ENCODE measurements at regions not wholly inside any gene's neighbourhood (a gene's known extent, or its start where the extent isn't known, plus 50 kb on each side); places are given as distances from the start of the nearest gene placed in this dataset.

- Histone ChIP-seq H3K9me3 (ENCODE audit: control insufficient read depth, insufficient read depth, low read depth, low read length) (no peaks in the 10 kb centered on the region), H3K36me3 (ENCODE audit: control insufficient read depth in 2 of 2, insufficient read depth in 1 of 2, low read length in 2 of 2) (no peaks in the 10 kb centered on the region), H3K27ac (ENCODE audit: extremely low read depth, low read depth, low read length) (no peak overlapping the region), H3K4me1 (ENCODE audit: control insufficient read depth, insufficient read depth, low read length) (no peaks in the 10 kb centered on the region), H3K4me3 (ENCODE audit: low read depth, low read length) (no peak overlapping the region)
- TF ChIP-seq ZNF121 (tag by site-specific recombination; IDR thresholded peaks at IDR 0.05), result peak; percentile 48; the same call in 1 of the 2 replicates
- no peak for TF ChIP-seq KLF10 (tag by site-specific recombination; IDR thresholded peaks at IDR 0.05)
- TF ChIP-seq WT1 (tag by site-specific recombination; IDR thresholded peaks at IDR 0.05), result no peak
- TF ChIP-seq ZNF140 (tag by site-specific recombination; IDR thresholded peaks at IDR 0.05), result no peak
- POLR2A ChIA-PET, result interaction anchor here (1.1 kb wide), 1 partner anchor 33 kb away, joined by 3 read pairs; no protein-coding TSS in a partner anchor
- CTCF ChIA-PET, result interaction anchor here (0.7 to 5.2 kb wide), 8 partner anchors 9 to 254 kb away, joined by 3 to 90 read pairs (median 14); partner anchors contain the start of genes AP5S1 and RNF24
Measured at GRCh38 chr20:4073852-4074741, 58.7 kb upstream of the RNF24 start.

DNA sequence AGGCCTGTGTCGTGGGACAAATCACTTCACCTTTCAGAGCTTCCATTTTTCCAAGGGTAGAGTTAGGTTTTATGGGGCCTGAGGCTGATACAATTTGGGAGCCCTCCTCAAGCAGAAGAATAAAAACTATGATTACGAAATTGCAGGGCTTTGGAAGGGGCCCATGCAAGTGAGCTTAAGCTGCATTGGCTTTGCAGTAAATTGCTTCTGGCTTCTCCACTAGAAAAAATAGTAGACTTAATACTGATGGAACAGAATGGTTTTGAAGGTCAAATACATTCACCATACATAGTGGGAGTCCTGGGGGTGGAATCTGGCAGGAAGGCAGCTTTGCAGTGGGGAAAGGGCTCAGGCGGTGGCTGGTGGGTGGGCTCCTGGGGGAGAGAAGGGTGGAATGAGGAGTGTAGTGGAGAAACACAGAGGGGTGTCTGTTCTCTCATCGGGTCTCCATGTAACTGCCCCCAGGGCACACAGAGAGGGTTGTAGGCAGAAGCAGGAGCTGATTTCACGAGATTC is 55.9 kb upstream of the RNF24 start:
- no peaks in the 10 kb centered on the region for H3K4me1 ChIP-seq (ENCODE audit: control insufficient read depth, insufficient read depth, low read length)
- no peaks in the 10 kb centered on the region for H3K9me3 ChIP-seq (ENCODE audit: control insufficient read depth, insufficient read depth, low read depth, low read length)
- ChIA-PET POLR2A (interaction anchor here (0.6 to 1.2 kb wide), 3 partner anchors 15 to 141 kb away, joined by 3 to 4 read pairs (median 3); partner anchors contain the start of gene RNF24), CTCF (interaction anchor here (0.6 to 5.2 kb wide), 42 partner anchors 8 to 394 kb away, joined by 3 to 90 read pairs (median 4); partner anchors contain the start of genes PANK2 and RNF24)
- no peak overlapping the region for H3K4me3 ChIP-seq (ENCODE audit: low read depth, low read length)
- H3K27ac ChIP-seq (ENCODE audit: extremely low read depth, low read depth, low read length), result no peak overlapping the region
- no peaks in the 10 kb centered on the region for H3K36me3 ChIP-seq (ENCODE audit: control insufficient read depth in 2 of 2, insufficient read depth in 1 of 2, low read length in 2 of 2)
- TF ChIP-seq ZIC2 (tag by site-specific recombination; IDR thresholded peaks at IDR 0.05), result 0 out of 2 replicates have a peak, but pooled peaks have one; percentile 22
- no peak for TF ChIP-seq PBX3 (CRISPR knock-in tag; IDR thresholded peaks at IDR 0.05)
- no peak for TF ChIP-seq ZNF837 (tag by site-specific recombination; IDR thresholded peaks at IDR 0.05)
- no peak for TF ChIP-seq ZNF157 (tag by site-specific recombination; IDR thresholded peaks at IDR 0.05)
- no peak for TF ChIP-seq ZNF132 (tag by site-specific recombination; IDR thresholded peaks at IDR 0.05; ENCODE audit: borderline replicate concordance)
- TF ChIP-seq, protein P1, sequence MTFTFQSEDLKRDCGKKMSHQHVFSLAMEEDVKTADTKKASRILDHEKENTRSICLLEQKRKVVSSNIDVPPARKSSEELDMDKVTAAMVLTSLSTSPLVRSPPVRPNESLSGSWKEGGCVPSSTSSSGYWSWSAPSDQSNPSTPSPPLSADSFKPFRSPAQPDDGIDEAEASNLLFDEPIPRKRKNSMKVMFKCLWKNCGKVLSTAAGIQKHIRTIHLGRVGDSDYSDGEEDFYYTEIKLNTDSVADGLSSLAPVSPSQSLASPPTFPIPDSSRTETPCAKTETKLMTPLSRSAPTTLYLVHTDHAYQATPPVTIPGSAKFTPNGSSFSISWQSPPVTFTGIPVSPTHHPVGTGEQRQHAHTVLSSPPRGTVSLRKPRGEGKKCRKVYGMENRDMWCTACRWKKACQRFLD (tag by site-specific recombination; IDR thresholded peaks at IDR 0.05), result no peak
- TF ChIP-seq BCL11A (tag by site-specific recombination; IDR thresholded peaks at IDR 0.05; ENCODE audit: low read depth), result no peak
- TF ChIP-seq SP2 (tag by site-specific recombination; IDR thresholded peaks at IDR 0.05), result no peak
- TF ChIP-seq ZNF266 (tag by site-specific recombination; IDR thresholded peaks at IDR 0.05; ENCODE audit: low read depth), result no peak
- no peak for TF ChIP-seq WT1 (tag by site-specific recombination; IDR thresholded peaks at IDR 0.05)
- TF ChIP-seq ZNF623 (tag by site-specific recombination; IDR thresholded peaks at IDR 0.05), result no peak
- TF ChIP-seq, protein P2, sequence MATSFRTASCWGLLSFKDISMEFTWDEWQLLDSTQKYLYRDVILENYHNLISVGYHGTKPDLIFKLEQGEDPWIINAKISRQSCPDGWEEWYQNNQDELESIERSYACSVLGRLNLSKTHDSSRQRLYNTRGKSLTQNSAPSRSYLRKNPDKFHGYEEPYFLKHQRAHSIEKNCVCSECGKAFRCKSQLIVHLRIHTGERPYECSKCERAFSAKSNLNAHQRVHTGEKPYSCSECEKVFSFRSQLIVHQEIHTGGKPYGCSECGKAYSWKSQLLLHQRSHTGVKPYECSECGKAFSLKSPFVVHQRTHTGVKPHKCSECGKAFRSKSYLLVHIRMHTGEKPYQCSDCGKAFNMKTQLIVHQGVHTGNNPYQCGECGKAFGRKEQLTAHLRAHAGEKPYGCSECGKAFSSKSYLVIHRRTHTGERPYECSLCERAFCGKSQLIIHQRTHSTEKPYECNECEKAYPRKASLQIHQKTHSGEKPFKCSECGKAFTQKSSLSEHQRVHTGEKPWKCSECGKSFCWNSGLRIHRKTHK (tag by site-specific recombination; IDR thresholded peaks at IDR 0.05), result no peak
- TF ChIP-seq ZBTB11 (tag by site-specific recombination; conservative IDR thresholded peaks at IDR 0.05; ENCODE audit: low read depth), result no peak
- no peak for TF ChIP-seq ZNF629 (tag by site-specific recombination; IDR thresholded peaks at IDR 0.05)
- TF ChIP-seq ZNF366 (tag by site-specific recombination; conservative IDR thresholded peaks at IDR 0.05), result no peak
- TF ChIP-seq EGR2 (tag by site-specific recombination; IDR thresholded peaks at IDR 0.05; ENCODE audit: low read depth), result peak; percentile 88
- no peak for TF ChIP-seq BCL11B (tag by site-specific recombination; IDR thresholded peaks at IDR 0.05; ENCODE audit: low read depth)
- peak; percentile 85 for TF ChIP-seq ZFHX2 (tag by site-specific recombination; conservative IDR thresholded peaks at IDR 0.05)
- TF ChIP-seq ZNF488 (tag by site-specific recombination; IDR thresholded peaks at IDR 0.05), result no peak
- no peak for TF ChIP-seq KLF10 (tag by site-specific recombination; IDR thresholded peaks at IDR 0.05)
- TF ChIP-seq GLIS1 (tag by site-specific recombination; IDR thresholded peaks at IDR 0.05), result no peak
- no peak for TF ChIP-seq ZNF391 (tag by site-specific recombination; IDR thresholded peaks at IDR 0.05; ENCODE audit: borderline replicate concordance, low read depth)

All from HEK293 (cell line).